ENCODE measurements at regions not wholly inside any gene's neighbourhood (a gene's known extent, or its start where the extent isn't known, plus 50 kb on each side); places are given as distances from the start of the nearest gene placed in this dataset.

DNA sequence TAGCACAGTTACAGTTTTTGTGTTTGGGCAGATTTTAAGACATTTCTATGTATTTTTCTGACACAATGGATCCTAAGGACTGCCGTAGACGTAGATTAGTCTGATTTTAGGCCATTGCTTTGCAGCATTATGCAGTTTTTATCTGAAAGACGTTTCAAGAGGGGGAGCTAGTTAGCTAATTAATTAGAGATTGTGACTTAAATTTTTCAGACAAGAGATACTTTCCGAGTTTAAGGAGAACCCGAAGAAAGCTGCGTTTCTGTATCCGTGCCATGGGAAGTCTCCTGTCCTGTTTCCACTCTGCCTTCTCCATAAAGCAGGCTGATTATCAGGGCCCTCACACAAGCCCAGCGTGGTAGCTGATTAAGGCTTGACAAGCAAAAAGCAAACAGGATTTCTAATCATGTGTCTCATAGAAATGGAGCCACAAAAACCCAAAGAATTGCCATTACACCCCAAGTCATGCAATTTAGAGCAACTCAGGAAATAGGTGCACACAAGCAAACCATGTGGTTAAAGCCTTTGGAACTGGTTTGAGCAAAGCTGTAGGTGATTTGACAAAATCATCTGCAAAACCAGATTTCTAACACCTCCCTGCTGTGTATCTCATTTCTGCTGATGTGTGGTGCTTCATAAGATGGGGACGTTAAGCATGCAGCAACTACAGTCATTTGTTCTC, 808.1 kb downstream of the RNF144A start:
- H3K4me1 ChIP-seq, result no peaks in the 10 kb centered on the region
- intact Hi-C loops (cut with DNase I; ENCODE audit: low total_unique reads), result no loop called here
- no peaks in the 10 kb centered on the region for H3K36me3 ChIP-seq
- no peak for TF ChIP-seq POLR2A (IDR thresholded peaks at IDR 0.05)
- TF ChIP-seq, protein P1, sequence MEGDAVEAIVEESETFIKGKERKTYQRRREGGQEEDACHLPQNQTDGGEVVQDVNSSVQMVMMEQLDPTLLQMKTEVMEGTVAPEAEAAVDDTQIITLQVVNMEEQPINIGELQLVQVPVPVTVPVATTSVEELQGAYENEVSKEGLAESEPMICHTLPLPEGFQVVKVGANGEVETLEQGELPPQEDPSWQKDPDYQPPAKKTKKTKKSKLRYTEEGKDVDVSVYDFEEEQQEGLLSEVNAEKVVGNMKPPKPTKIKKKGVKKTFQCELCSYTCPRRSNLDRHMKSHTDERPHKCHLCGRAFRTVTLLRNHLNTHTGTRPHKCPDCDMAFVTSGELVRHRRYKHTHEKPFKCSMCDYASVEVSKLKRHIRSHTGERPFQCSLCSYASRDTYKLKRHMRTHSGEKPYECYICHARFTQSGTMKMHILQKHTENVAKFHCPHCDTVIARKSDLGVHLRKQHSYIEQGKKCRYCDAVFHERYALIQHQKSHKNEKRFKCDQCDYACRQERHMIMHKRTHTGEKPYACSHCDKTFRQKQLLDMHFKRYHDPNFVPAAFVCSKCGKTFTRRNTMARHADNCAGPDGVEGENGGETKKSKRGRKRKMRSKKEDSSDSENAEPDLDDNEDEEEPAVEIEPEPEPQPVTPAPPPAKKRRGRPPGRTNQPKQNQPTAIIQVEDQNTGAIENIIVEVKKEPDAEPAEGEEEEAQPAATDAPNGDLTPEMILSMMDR (IDR thresholded peaks at IDR 0.05), result peak; percentile 16 to 38 (median 28)
- DNase-seq, result peak in 1 of 2 donors; percentile 19
- no peaks in the 10 kb centered on the region for H3K27me3 ChIP-seq
- H3K27ac ChIP-seq, result no peak overlapping the region
- H3K9me3 ChIP-seq, result no peaks in the 10 kb centered on the region
- no peak overlapping the region for H3K4me3 ChIP-seq

DNA sequence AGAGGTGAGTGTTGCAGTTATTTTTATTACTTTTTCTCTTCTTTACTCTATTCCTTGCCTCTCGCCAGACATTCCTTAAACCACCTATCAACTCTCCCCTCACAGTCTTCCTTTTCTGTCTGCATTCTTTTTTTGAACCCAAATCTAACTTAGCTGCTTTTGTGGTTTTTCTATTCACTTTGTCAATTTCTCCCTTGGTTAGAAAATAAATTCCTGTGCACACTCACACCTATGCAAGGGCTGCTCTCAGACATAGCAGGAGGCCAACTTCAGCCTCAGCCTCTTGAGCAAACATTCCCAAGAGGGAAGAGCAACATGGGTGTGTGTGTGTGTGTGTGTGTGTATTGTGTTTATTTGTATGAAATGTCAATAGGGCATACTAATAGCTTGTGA, 808.6 kb downstream of the RNF144A start:
- Histone ChIP-seq H3K27ac (no peak overlapping the region), H3K36me3 (no peaks in the 10 kb centered on the region), H3K4me1 (no peaks in the 10 kb centered on the region), H3K27me3 (no peaks in the 10 kb centered on the region), H3K9me3 (no peaks in the 10 kb centered on the region), H3K4me3 (no peak overlapping the region)
- no peak for DNase-seq
- intact Hi-C loops (cut with DNase I; ENCODE audit: low total_unique reads), result no loop called here
- TF ChIP-seq, protein P1 (IDR thresholded peaks at IDR 0.05), result no peak
- no peak for TF ChIP-seq POLR2A (IDR thresholded peaks at IDR 0.05)

DNA sequence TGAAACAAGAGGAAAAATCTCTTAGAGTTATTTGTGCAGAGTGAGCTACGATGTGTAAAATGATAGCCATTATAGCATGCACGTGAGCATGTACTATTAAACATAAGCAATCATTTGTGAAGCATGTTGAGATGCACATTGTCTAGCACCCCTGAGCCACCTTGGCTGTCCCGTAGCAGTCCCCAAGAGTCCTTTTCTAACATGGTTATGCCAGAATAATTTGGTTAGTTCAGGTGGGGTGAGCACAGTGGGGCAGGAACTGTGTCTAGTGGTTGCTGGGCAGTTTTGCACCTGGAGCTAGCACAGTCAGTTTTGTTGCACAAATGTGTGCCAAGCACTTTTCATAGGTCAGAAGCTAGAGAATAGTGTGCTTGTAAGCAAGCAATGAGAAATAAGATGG, 809.8 kb downstream of the RNF144A start:
- DNase-seq, result no peak

DNA sequence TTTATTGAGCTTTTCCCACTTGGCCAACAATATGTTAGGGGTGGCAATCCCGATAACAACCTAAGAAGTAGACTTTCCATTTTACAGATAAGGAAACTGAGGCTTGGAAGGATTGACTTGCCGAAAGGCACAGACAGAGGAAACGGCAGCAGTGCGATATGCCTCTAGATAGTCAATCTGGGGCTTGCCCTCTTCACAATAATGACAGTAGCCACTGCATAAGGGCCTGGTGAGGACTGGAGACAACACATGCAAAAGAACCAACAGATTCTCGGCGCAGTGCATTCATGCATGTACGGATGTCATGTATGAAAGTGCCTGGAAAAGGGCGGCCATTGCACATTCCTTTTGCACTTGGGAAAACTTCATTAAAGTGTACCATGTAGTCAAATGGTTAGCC, 811.2 kb downstream of the RNF144A start:
- no peaks in the 10 kb centered on the region for H3K36me3 ChIP-seq
- H3K9me3 ChIP-seq, result no peaks in the 10 kb centered on the region
- no peak for TF ChIP-seq POLR2A (IDR thresholded peaks at IDR 0.05)
- TF ChIP-seq, protein P1 (IDR thresholded peaks at IDR 0.05), result no peak
- no peaks in the 10 kb centered on the region for H3K27me3 ChIP-seq
- DNase-seq, result no peak
- H3K4me1 ChIP-seq, result no peaks in the 10 kb centered on the region
- no peak overlapping the region for H3K27ac ChIP-seq
- H3K4me3 ChIP-seq, result no peak overlapping the region
- intact Hi-C loops (cut with DNase I; ENCODE audit: low total_unique reads), result no loop called here

More for the DNA sequence above, 809.8 kb downstream of the RNF144A start:
- TF ChIP-seq, protein P1 (IDR thresholded peaks at IDR 0.05), result no peak
- no peak for TF ChIP-seq POLR2A (IDR thresholded peaks at IDR 0.05)
- H3K4me3 ChIP-seq, result no peak overlapping the region
- intact Hi-C loops (cut with DNase I; ENCODE audit: low total_unique reads), result no loop called here
- no peaks in the 10 kb centered on the region for H3K36me3 ChIP-seq
- no peaks in the 10 kb centered on the region for H3K27me3 ChIP-seq
- no peaks in the 10 kb centered on the region for H3K4me1 ChIP-seq
- no peak overlapping the region for H3K27ac ChIP-seq
- H3K9me3 ChIP-seq, result no peaks in the 10 kb centered on the region

DNA sequence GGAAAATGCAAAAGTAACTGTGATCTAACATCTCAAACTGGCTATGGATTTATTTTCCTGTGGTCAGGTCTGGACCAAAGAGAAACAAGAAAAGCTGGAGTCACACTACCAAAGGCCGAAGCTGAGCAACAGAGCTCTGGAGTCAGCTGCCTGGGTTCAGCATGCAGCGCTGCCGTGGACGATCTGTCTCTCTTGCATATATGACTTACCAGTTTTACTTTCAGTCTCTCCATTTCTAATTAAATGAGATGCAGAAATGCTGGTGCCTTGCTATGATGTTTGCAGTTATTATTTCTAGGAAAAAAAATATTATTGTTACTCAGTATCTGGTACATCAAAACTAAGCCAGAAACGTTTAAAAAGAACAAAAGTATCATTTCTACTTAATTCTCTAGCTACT, 813.2 kb downstream of the RNF144A start:
- Histone ChIP-seq H3K9me3 (no peaks in the 10 kb centered on the region), H3K4me3 (no peak overlapping the region), H3K4me1 (no peaks in the 10 kb centered on the region), H3K36me3 (no peaks in the 10 kb centered on the region), H3K27ac (no peak overlapping the region), H3K27me3 (no peaks in the 10 kb centered on the region)
- intact Hi-C loops (cut with DNase I; ENCODE audit: low total_unique reads), result no loop called here
- no peak for DNase-seq
- TF ChIP-seq, protein P1 (IDR thresholded peaks at IDR 0.05), result no peak
- TF ChIP-seq POLR2A (IDR thresholded peaks at IDR 0.05), result no peak
